DND-41 (cell line): ENCODE measurements at regions not wholly inside any gene's neighbourhood (a gene's known extent, or its start where the extent isn't known, plus 50 kb on each side); places are given as distances from the start of the nearest gene placed in this dataset.

Source experiments
- CTCF ChIP-seq: IDR thresholded peaks from 2 replicates; pipeline ENCODE4 v1.5.1; 2012; ENCODE audit warnings: borderline replicate concordance, low read length, moderate library complexity, mild to moderate bottlenecking; ENCODE audit not compliant: poor library complexity, severe bottlenecking; ENCODE audit errors: extremely low read depth
- EZH2 ChIP-seq: IDR thresholded peaks from 3 replicates; pipeline ENCODE4 v1.6.1; 2012; ENCODE audit warnings: borderline replicate concordance, low read depth, mild to moderate bottlenecking, moderate library complexity, low read length, inconsistent platforms; ENCODE audit not compliant: severe bottlenecking

DNA sequence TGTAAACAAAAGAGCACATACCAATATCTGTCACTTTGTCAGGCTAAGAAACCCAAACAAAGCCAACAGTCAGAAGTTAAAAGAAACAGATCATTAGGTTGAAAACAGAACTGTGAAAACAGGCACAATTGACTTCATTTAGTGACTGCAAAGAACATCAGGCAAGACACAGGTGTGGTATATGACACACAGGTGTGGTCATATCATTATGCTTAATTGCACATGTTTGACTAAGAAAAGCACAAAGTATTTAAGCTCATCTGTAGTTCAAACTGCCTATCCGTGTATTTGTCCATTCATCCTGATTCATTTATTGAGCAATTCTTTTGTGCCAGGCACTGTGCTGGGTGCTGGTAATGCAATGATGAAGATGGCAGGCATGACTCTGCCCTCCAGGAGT, 150.7 kb downstream of the DEFB131A start:
- TF ChIP-seq CTCF, result no peak
- TF ChIP-seq EZH2, result no peak
